ENCODE measurements at regions not wholly inside any gene's neighbourhood (a gene's known extent, or its start where the extent isn't known, plus 50 kb on each side); places are given as distances from the start of the nearest gene placed in this dataset.

- Histone ChIP-seq H3K36me3 (ENCODE audit: insufficient read depth, insufficient read length, low read length) (no peaks in the 10 kb centered on the region), H3K9me3 (ENCODE audit: insufficient read depth, low read length) (no peaks in the 10 kb centered on the region), H3K9ac (ENCODE audit: insufficient read length, low read depth) (no peak overlapping the region), H3K27me3 (ENCODE audit: insufficient read depth, insufficient read length) (no peaks in the 10 kb centered on the region), H3K4me3 (ENCODE audit: insufficient read length, low read depth) (no peak overlapping the region), H3K4me1 (ENCODE audit: insufficient read depth, insufficient read length) (no peaks in the 10 kb centered on the region)
- no peak for DNase-seq (ENCODE audit: low read depth, low spot score)
- TF ChIP-seq YY1 (IDR thresholded peaks at IDR 0.05; ENCODE audit: insufficient read depth, insufficient read length) (no peak), SUZ12 (IDR thresholded peaks at IDR 0.05; ENCODE audit: extremely low read depth, insufficient read depth, insufficient read length) (no peak), ZNF274 (IDR thresholded peaks at IDR 0.05; ENCODE audit: low read depth, low read length) (no peak)
Observed at GRCh38 chr5:89444088-89444487, 561.1 kb upstream of the MEF2C start.

DNA sequence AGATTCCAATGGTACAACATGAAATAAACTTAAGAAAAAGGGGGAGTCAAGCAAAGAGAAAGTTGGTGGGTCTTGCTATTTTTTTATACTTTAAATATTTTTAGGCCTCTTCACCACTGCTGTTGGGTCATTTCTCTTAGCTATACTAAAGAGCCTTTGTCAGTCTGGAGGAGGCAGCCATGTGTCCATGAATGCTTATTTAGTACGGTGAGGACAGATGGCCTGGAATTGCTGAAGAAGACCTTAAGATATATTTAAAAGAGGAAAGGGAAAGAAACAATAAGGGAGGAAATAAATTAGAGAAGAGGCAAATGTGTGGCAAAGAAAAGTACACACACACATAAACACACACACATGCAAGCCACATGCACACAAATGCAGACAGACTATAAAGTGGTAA lies 560.5 kb upstream of the MEF2C start:
- DNase-seq (ENCODE audit: low read depth, low spot score): no peak
- no peaks in the 10 kb centered on the region for H3K9me3 ChIP-seq (ENCODE audit: insufficient read depth, low read length)
- H3K9ac ChIP-seq (ENCODE audit: insufficient read length, low read depth): no peak overlapping the region
- H3K4me3 ChIP-seq (ENCODE audit: insufficient read length, low read depth): no peak overlapping the region
- no peaks in the 10 kb centered on the region for H3K4me1 ChIP-seq (ENCODE audit: insufficient read depth, insufficient read length)
- H3K27me3 ChIP-seq (ENCODE audit: insufficient read depth, insufficient read length): no peaks in the 10 kb centered on the region
- no peak for TF ChIP-seq SUZ12 (IDR thresholded peaks at IDR 0.05; ENCODE audit: extremely low read depth, insufficient read depth, insufficient read length)
- TF ChIP-seq ZNF274 (IDR thresholded peaks at IDR 0.05; ENCODE audit: low read depth, low read length): no peak
- no peak for TF ChIP-seq YY1 (IDR thresholded peaks at IDR 0.05; ENCODE audit: insufficient read depth, insufficient read length)
- H3K36me3 ChIP-seq (ENCODE audit: insufficient read depth, insufficient read length, low read length): no peaks in the 10 kb centered on the region

- DNase-seq (ENCODE audit: low read depth, low spot score): no peak
- Histone ChIP-seq H3K36me3 (ENCODE audit: insufficient read depth, insufficient read length, low read length) (no peaks in the 10 kb centered on the region), H3K4me3 (ENCODE audit: insufficient read length, low read depth) (no peak overlapping the region), H3K9me3 (ENCODE audit: insufficient read depth, low read length) (no peaks in the 10 kb centered on the region), H3K9ac (ENCODE audit: insufficient read length, low read depth) (no peak overlapping the region), H3K4me1 (ENCODE audit: insufficient read depth, insufficient read length) (no peaks in the 10 kb centered on the region), H3K27me3 (ENCODE audit: insufficient read depth, insufficient read length) (no peaks in the 10 kb centered on the region)
- TF ChIP-seq YY1 (IDR thresholded peaks at IDR 0.05; ENCODE audit: insufficient read depth, insufficient read length) (no peak), ZNF274 (IDR thresholded peaks at IDR 0.05; ENCODE audit: low read depth, low read length) (no peak), SUZ12 (IDR thresholded peaks at IDR 0.05; ENCODE audit: extremely low read depth, insufficient read depth, insufficient read length) (no peak)
Observed at GRCh38 chr5:89441965-89442364, 559.0 kb upstream of the MEF2C start.

- Histone ChIP-seq H3K36me3 (ENCODE audit: insufficient read depth, insufficient read length, low read length) (no peaks in the 10 kb centered on the region), H3K27me3 (ENCODE audit: insufficient read depth, insufficient read length) (no peaks in the 10 kb centered on the region), H3K4me1 (ENCODE audit: insufficient read depth, insufficient read length) (no peaks in the 10 kb centered on the region), H3K9me3 (ENCODE audit: insufficient read depth, low read length) (no peaks in the 10 kb centered on the region), H3K9ac (ENCODE audit: insufficient read length, low read depth) (no peak overlapping the region), H3K4me3 (ENCODE audit: insufficient read length, low read depth) (no peak overlapping the region)
- TF ChIP-seq YY1 (IDR thresholded peaks at IDR 0.05; ENCODE audit: insufficient read depth, insufficient read length) (no peak), ZNF274 (IDR thresholded peaks at IDR 0.05; ENCODE audit: low read depth, low read length) (no peak), SUZ12 (IDR thresholded peaks at IDR 0.05; ENCODE audit: extremely low read depth, insufficient read depth, insufficient read length) (no peak)
- DNase-seq (ENCODE audit: low read depth, low spot score): no peak
Observed at GRCh38 chr5:89440670-89441069, 557.7 kb upstream of the MEF2C start.

DNA sequence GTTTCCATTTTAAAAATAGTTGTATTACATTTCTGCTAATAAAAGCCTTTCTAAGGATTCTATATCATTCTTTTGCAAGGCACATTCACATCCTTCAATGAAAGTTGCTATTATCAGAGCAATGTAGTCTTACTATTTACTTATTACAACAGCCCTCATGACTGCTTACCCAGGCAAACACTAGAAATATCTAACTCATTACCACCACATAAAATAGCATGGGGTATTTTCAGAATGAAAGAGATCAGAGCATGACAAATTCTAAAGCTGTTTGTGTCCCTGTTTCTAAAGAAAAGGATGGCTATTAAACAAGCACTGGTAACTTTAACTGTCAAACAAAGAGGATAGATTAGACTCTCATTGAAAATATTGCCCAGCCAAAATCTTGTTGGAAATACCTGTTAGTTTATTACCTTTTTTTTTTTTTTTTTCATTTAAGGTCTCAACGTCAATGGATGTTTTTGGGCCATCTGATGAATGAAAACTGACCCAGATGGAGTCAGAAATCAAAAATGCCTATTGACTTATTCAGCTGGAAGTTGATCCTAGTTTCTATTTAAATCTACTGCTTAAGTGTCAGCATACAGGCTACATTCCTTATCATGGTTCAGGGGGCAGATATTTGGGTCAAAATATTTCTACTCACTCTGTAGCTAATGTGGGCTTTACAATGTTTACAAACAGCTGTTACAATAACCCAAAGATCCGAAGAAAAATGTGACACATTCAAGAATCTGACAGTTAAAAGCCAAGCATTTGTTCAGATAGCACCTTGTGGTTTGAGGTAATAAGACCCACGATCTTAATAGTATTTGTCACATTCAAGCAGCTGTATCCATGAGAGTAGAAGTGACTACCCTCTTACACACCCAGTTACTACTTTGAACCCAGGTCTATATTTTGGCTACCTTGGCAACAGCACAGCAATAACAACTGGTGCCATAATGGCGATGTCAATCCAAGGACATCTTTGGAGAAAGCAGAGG lies 554.8 kb upstream of the MEF2C start:
- no peak for TF ChIP-seq SUZ12 (IDR thresholded peaks at IDR 0.05; ENCODE audit: extremely low read depth, insufficient read depth, insufficient read length)
- TF ChIP-seq YY1 (IDR thresholded peaks at IDR 0.05; ENCODE audit: insufficient read depth, insufficient read length): no peak
- no peak for TF ChIP-seq ZNF274 (IDR thresholded peaks at IDR 0.05; ENCODE audit: low read depth, low read length)
- no peak for DNase-seq (ENCODE audit: low read depth, low spot score)
- H3K4me1 ChIP-seq (ENCODE audit: insufficient read depth, insufficient read length): no peaks in the 10 kb centered on the region

DNA sequence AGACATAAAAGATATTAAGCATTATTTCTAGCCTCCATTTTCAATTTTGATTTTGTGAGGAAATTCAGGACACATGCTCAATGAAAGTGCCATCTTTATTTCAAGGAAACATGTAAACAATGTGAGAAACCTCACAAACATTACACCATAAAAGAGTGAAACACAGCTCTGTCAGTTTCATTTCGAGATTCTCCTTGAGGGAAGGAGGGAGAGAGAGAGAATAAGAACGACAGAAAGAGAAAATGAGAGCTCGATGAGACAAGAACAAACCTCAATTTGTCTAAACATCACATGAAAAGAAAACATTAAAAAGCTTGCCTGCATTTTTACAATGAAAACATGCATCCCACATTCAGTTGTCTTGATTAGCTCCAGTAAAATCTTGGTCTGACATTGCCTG lies 553.5 kb upstream of the MEF2C start:
- no peaks in the 10 kb centered on the region for H3K27me3 ChIP-seq (ENCODE audit: insufficient read depth, insufficient read length)
- no peak for TF ChIP-seq ZNF274 (IDR thresholded peaks at IDR 0.05; ENCODE audit: low read depth, low read length)
- TF ChIP-seq SUZ12 (IDR thresholded peaks at IDR 0.05; ENCODE audit: extremely low read depth, insufficient read depth, insufficient read length): no peak
- DNase-seq (ENCODE audit: low read depth, low spot score): no peak
- H3K36me3 ChIP-seq (ENCODE audit: insufficient read depth, insufficient read length, low read length): no peaks in the 10 kb centered on the region
- no peak overlapping the region for H3K4me3 ChIP-seq (ENCODE audit: insufficient read length, low read depth)
- H3K9me3 ChIP-seq (ENCODE audit: insufficient read depth, low read length): no peaks in the 10 kb centered on the region
- no peak overlapping the region for H3K9ac ChIP-seq (ENCODE audit: insufficient read length, low read depth)
- H3K4me1 ChIP-seq (ENCODE audit: insufficient read depth, insufficient read length): no peaks in the 10 kb centered on the region

More for the DNA sequence above, 554.8 kb upstream of the MEF2C start:
- H3K36me3 ChIP-seq (ENCODE audit: insufficient read depth, insufficient read length, low read length): no peaks in the 10 kb centered on the region
- no peaks in the 10 kb centered on the region for H3K27me3 ChIP-seq (ENCODE audit: insufficient read depth, insufficient read length)
- no peak overlapping the region for H3K9ac ChIP-seq (ENCODE audit: insufficient read length, low read depth)
- H3K4me3 ChIP-seq (ENCODE audit: insufficient read length, low read depth): no peak overlapping the region
- no peaks in the 10 kb centered on the region for H3K9me3 ChIP-seq (ENCODE audit: insufficient read depth, low read length)

- no peak for DNase-seq (ENCODE audit: low read depth, low spot score)
- Histone ChIP-seq H3K27me3 (ENCODE audit: insufficient read depth, insufficient read length) (no peaks in the 10 kb centered on the region), H3K4me1 (ENCODE audit: insufficient read depth, insufficient read length) (no peaks in the 10 kb centered on the region), H3K9me3 (ENCODE audit: insufficient read depth, low read length) (no peaks in the 10 kb centered on the region), H3K4me3 (ENCODE audit: insufficient read length, low read depth) (no peak overlapping the region), H3K9ac (ENCODE audit: insufficient read length, low read depth) (no peak overlapping the region), H3K36me3 (ENCODE audit: insufficient read depth, insufficient read length, low read length) (no peaks in the 10 kb centered on the region)
- TF ChIP-seq SUZ12 (IDR thresholded peaks at IDR 0.05; ENCODE audit: extremely low read depth, insufficient read depth, insufficient read length) (no peak), YY1 (IDR thresholded peaks at IDR 0.05; ENCODE audit: insufficient read depth, insufficient read length) (no peak), ZNF274 (IDR thresholded peaks at IDR 0.05; ENCODE audit: low read depth, low read length) (no peak)
Observed at GRCh38 chr5:89435347-89435746, 552.4 kb upstream of the MEF2C start.

Data from NT2/D1 (cell line).